ENCODE measurements at regions not wholly inside any gene's neighbourhood (a gene's known extent, or its start where the extent isn't known, plus 50 kb on each side); places are given as distances from the start of the nearest gene placed in this dataset.

GRCh38 chrX:124931241-124931640, 388.4 kb upstream of the TEX13C start:
- Histone ChIP-seq H3K9me3 (replicated peaks in 1 of 3) (no peaks in the 10 kb centered on the region), H3K27ac (no peak overlapping the region), H3K4me3 (no peak overlapping the region), H3K36me3 (replicated peaks in 1 of 2) (no peaks in the 10 kb centered on the region), H3K4me1 (replicated peaks in 1 of 2) (no peaks in the 10 kb centered on the region), H3K27me3 (no peaks in the 10 kb centered on the region)
- intact Hi-C loops (cut with DNase I): no loop called here
- TF ChIP-seq POLR2A (IDR thresholded peaks at IDR 0.05) (no peak), CTCF (IDR thresholded peaks at IDR 0.05) (no peak)
- DNase-seq: no peak
- WGBS, 4 donors: 49 to 65% (median 58%) methylated on average over 3 of the region's 3 CpGs

GRCh38 chrX:124931958-124932357, 387.7 kb upstream of the TEX13C start:
- H3K36me3 ChIP-seq (replicated peaks in 1 of 2): no peaks in the 10 kb centered on the region
- H3K27ac ChIP-seq: no peak overlapping the region
- DNase-seq: no peak
- no peak overlapping the region for H3K4me3 ChIP-seq
- intact Hi-C loops (cut with DNase I): no loop called here
- no peaks in the 10 kb centered on the region for H3K9me3 ChIP-seq (replicated peaks in 1 of 3)
- H3K27me3 ChIP-seq: no peaks in the 10 kb centered on the region
- H3K4me1 ChIP-seq (replicated peaks in 1 of 2): no peaks in the 10 kb centered on the region
- WGBS, 4 donors: 34 to 50% (median 43%) methylated on average over 3 of the region's 3 CpGs
- TF ChIP-seq CTCF (IDR thresholded peaks at IDR 0.05): no peak
- no peak for TF ChIP-seq POLR2A (IDR thresholded peaks at IDR 0.05)

- no peak for TF ChIP-seq CTCF (IDR thresholded peaks at IDR 0.05)
- no peak for TF ChIP-seq POLR2A (IDR thresholded peaks at IDR 0.05)
- Histone ChIP-seq H3K27ac (no peak overlapping the region), H3K4me1 (replicated peaks in 1 of 2) (no peaks in the 10 kb centered on the region), H3K4me3 (no peak overlapping the region), H3K36me3 (replicated peaks in 1 of 2) (no peaks in the 10 kb centered on the region), H3K27me3 (no peaks in the 10 kb centered on the region), H3K9me3 (replicated peaks in 1 of 3) (no peaks in the 10 kb centered on the region)
- 67 to 80% (median 76%) methylated on average over 2 of the region's 2 CpGs for WGBS, 4 donors
- no peak for DNase-seq
- intact Hi-C loops (cut with DNase I): no loop called here
Measured at GRCh38 chrX:124938715-124939114, 381.0 kb upstream of the TEX13C start.

GRCh38 chrX:124940531-124940930, 379.1 kb upstream of the TEX13C start:
- Histone ChIP-seq H3K36me3 (replicated peaks in 1 of 2) (no peaks in the 10 kb centered on the region), H3K4me1 (replicated peaks in 1 of 2) (no peaks in the 10 kb centered on the region), H3K27me3 (peaks cover 3% of the 10 kb centered on the region), H3K27ac (no peak overlapping the region), H3K4me3 (no peak overlapping the region), H3K9me3 (replicated peaks in 1 of 3) (no peaks in the 10 kb centered on the region)
- TF ChIP-seq POLR2A (IDR thresholded peaks at IDR 0.05) (no peak), CTCF (IDR thresholded peaks at IDR 0.05) (no peak)
- intact Hi-C loops (cut with DNase I): no loop called here
- no peak for DNase-seq
- 63 to 79% (median 69%) methylated on average over 3 of the region's 3 CpGs for WGBS, 4 donors

All from adrenal gland (tissue), 9 donors.